ENCODE measurements at regions not wholly inside any gene's neighbourhood (a gene's known extent, or its start where the extent isn't known, plus 50 kb on each side); places are given as distances from the start of the nearest gene placed in this dataset.

GRCh38 chr1:193365966-193366365 is 179.6 kb upstream of the B3GALT2 start:
- TF ChIP-seq CTCF (conservative IDR thresholded peaks at IDR 0.05; ENCODE audit: low read length) (no peak), EZH2phosphoT487 (IDR thresholded peaks at IDR 0.05; ENCODE audit: borderline replicate concordance, low read depth, low read length) (no peak)
